ENCODE measurements at regions not wholly inside any gene's neighbourhood (a gene's known extent, or its start where the extent isn't known, plus 50 kb on each side); places are given as distances from the start of the nearest gene placed in this dataset.

- Histone ChIP-seq H3K4me3 (ENCODE audit: low read depth, low read length) (no peak overlapping the region), H3K27me3 (replicated peaks) (no peaks in the 10 kb centered on the region), H3K27ac (no peak overlapping the region), H3K36me3 (replicated peaks) (no peaks in the 10 kb centered on the region)
- in situ Hi-C loops (cut with HindIII; ENCODE audit: low pct_ligation_motif_present, low sequenced_read_pairs) = no loop called here
- DNase-seq = no peak
- TF ChIP-seq CTCF (IDR thresholded peaks at IDR 0.05; ENCODE audit: low read depth, low read length, missing control alignments) = no peak
Measured at GRCh38 chr5:143671674-143672569, 140.0 kb upstream of the HMHB1 start.

- in situ Hi-C loops (cut with HindIII; ENCODE audit: low pct_ligation_motif_present, low sequenced_read_pairs) = no loop called here
- Histone ChIP-seq H3K4me3 (ENCODE audit: low read depth, low read length) (no peak overlapping the region), H3K36me3 (replicated peaks) (no peaks in the 10 kb centered on the region), H3K27me3 (replicated peaks) (no peaks in the 10 kb centered on the region), H3K27ac (no peak overlapping the region)
- DNase-seq = no peak
- no peak for TF ChIP-seq CTCF (IDR thresholded peaks at IDR 0.05; ENCODE audit: low read depth, low read length, missing control alignments)
Measured at GRCh38 chr5:143671021-143671420, 140.9 kb upstream of the HMHB1 start.

DNA sequence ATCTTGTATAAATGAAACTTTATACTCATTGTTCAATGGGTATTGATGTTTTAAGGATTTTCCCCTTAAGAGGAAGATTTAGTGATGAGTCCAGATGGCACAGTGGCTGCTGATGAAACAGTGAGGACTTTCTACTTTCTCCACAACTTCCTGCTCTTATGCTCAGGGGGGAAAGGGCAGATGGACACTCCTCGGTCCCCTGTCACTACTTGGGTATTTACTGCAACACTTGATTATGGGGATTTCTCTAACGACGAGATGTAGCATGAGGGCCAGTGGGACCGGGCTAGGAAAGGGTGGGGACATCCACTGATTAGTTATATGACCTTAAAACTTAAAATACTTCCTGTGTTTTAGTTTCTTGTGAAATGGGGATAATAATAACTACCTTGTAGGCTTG, 146.1 kb upstream of the HMHB1 start:
- Histone ChIP-seq H3K27me3 (replicated peaks) (no peaks in the 10 kb centered on the region), H3K27ac (no peak overlapping the region), H3K36me3 (replicated peaks) (no peaks in the 10 kb centered on the region), H3K4me3 (ENCODE audit: low read depth, low read length) (no peak overlapping the region)
- no peak for TF ChIP-seq CTCF (IDR thresholded peaks at IDR 0.05; ENCODE audit: low read depth, low read length, missing control alignments)
- no peak for DNase-seq
- in situ Hi-C loops (cut with HindIII; ENCODE audit: low pct_ligation_motif_present, low sequenced_read_pairs) = no loop called here

DNA sequence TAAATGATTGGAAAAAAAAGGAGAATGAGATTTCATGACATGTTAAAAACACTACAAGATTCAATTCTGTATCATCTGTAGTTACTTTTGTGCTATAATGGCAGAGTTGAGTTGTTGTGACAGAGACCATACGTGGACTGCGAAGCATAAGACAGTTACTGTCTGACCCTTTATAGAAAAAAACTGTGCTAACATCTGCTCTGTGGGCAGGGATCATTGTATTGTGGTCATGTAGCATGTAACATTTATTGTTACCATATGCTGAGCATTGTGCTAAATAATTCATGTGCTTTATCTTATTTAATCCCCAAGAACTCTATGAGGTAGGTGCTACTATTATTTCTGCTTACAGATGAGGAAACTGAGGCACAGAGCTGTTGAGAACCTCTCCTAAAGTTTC, 147.3 kb upstream of the HMHB1 start:
- no peak for TF ChIP-seq CTCF (IDR thresholded peaks at IDR 0.05; ENCODE audit: low read depth, low read length, missing control alignments)
- Histone ChIP-seq H3K27me3 (replicated peaks) (no peaks in the 10 kb centered on the region), H3K36me3 (replicated peaks) (no peaks in the 10 kb centered on the region), H3K27ac (no peak overlapping the region), H3K4me3 (ENCODE audit: low read depth, low read length) (no peak overlapping the region)
- no peak for DNase-seq
- in situ Hi-C loops (cut with HindIII; ENCODE audit: low pct_ligation_motif_present, low sequenced_read_pairs) = no loop called here

- Histone ChIP-seq H3K36me3 (replicated peaks) (no peaks in the 10 kb centered on the region), H3K27me3 (replicated peaks) (no peaks in the 10 kb centered on the region), H3K27ac (no peak overlapping the region), H3K4me3 (ENCODE audit: low read depth, low read length) (no peak overlapping the region)
- in situ Hi-C loops (cut with HindIII; ENCODE audit: low pct_ligation_motif_present, low sequenced_read_pairs) = no loop called here
- no peak for TF ChIP-seq CTCF (IDR thresholded peaks at IDR 0.05; ENCODE audit: low read depth, low read length, missing control alignments)
- DNase-seq = no peak
Measured at GRCh38 chr5:143663872-143664271, 148.1 kb upstream of the HMHB1 start.

DNA sequence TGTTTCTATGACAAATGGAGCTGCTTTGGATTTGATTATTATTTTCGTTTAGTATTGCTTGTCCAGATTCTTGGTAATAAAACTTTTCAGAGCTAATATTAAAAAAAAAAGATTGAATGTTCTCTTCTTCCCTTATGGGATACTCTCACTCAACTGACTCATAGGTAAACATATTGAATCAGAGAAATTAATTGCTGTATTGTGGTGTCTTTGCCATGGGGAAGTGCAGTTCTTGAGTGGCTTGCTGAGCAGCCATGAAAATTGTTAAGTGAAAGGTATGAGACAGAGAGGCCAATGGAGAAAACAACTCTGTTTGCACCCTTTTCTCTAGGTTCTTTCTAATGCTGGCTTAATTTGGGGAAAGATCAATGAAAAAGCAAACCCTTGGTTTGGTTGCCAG, 149.9 kb upstream of the HMHB1 start:
- Histone ChIP-seq H3K27ac (no peak overlapping the region), H3K27me3 (replicated peaks) (no peaks in the 10 kb centered on the region), H3K36me3 (replicated peaks) (no peaks in the 10 kb centered on the region), H3K4me3 (ENCODE audit: low read depth, low read length) (no peak overlapping the region)
- no peak for DNase-seq
- in situ Hi-C loops (cut with HindIII; ENCODE audit: low pct_ligation_motif_present, low sequenced_read_pairs) = no loop called here
- no peak for TF ChIP-seq CTCF (IDR thresholded peaks at IDR 0.05; ENCODE audit: low read depth, low read length, missing control alignments)

Data from brain microvascular endothelial cell (primary cell).